Mucosa of stomach (tissue), 1 donor: ENCODE measurements at regions not wholly inside any gene's neighbourhood (a gene's known extent, or its start where the extent isn't known, plus 50 kb on each side); places are given as distances from the start of the nearest gene placed in this dataset.
"Not testable (repeated sequence)": the region's sequence is repeated elsewhere in the genome, so short reads cannot be mapped to it uniquely, and the experiment has no call there.

Source experiments
- H3K27me3 ChIP-seq: one replicate; pipeline ENCODE4 v1.7.0; 2013; ENCODE audit warnings: mild to moderate bottlenecking, low read length; ENCODE audit not compliant: control insufficient read depth, insufficient read depth
- H3K36me3 ChIP-seq: one replicate; pipeline ENCODE4 v1.7.0; 2013; ENCODE audit warnings: low read length; ENCODE audit not compliant: control insufficient read depth, insufficient read depth
- H3K4me1 ChIP-seq: one replicate; pipeline ENCODE4 v1.7.0; 2013; ENCODE audit warnings: mild to moderate bottlenecking, low read length; ENCODE audit not compliant: control insufficient read depth, insufficient read depth
- H3K4me3 ChIP-seq: one replicate; pipeline ENCODE4 v1.7.0; 2013; ENCODE audit warnings: low read length
- H3K9ac ChIP-seq: one replicate; pipeline ENCODE4 v1.7.0; 2013; ENCODE audit warnings: mild to moderate bottlenecking, low read length, moderate library complexity
- H3K9me3 ChIP-seq: one replicate; pipeline ENCODE4 v1.7.0; 2013; ENCODE audit warnings: mild to moderate bottlenecking, low read length, moderate library complexity; ENCODE audit not compliant: control insufficient read depth
- donor health status: Pancreatic carcinoma.

GRCh38 chr1:164452549-164452948 lies 106.4 kb upstream of the PBX1 start:
- Histone ChIP-seq H3K9ac (no peak overlapping the region), H3K36me3 (no peaks in the 10 kb centered on the region), H3K9me3 (no peaks in the 10 kb centered on the region), H3K4me3 (no peak overlapping the region), H3K4me1 (no peaks in the 10 kb centered on the region), H3K27me3 (no peaks in the 10 kb centered on the region)

- Histone ChIP-seq H3K36me3 (no peaks in the 10 kb centered on the region), H3K4me1 (no peaks in the 10 kb centered on the region), H3K9me3 (no peaks in the 10 kb centered on the region), H3K4me3 (no peak overlapping the region), H3K9ac (no peak overlapping the region), H3K27me3 (no peaks in the 10 kb centered on the region)
Measured at GRCh38 chr1:164456272-164456671, 102.7 kb upstream of the PBX1 start.

GRCh38 chr1:164459176-164459575 lies 99.8 kb upstream of the PBX1 start:
- H3K27me3 ChIP-seq, H3K36me3 ChIP-seq: not testable (repeated sequence)

GRCh38 chr1:164466001-164466421 lies 93.0 kb upstream of the PBX1 start:
- no peaks in the 10 kb centered on the region for H3K36me3 ChIP-seq
- H3K27me3 ChIP-seq, result no peaks in the 10 kb centered on the region
- H3K4me1 ChIP-seq, result no peaks in the 10 kb centered on the region
- H3K9me3 ChIP-seq, result no peaks in the 10 kb centered on the region
- H3K4me3 ChIP-seq, result no peak overlapping the region
- no peak overlapping the region for H3K9ac ChIP-seq

More at GRCh38 chr1:164459176-164459575, 99.8 kb upstream of the PBX1 start:
- not testable (repeated sequence) for H3K4me3 ChIP-seq, H3K9me3 ChIP-seq, H3K9ac ChIP-seq, H3K4me1 ChIP-seq

- Histone ChIP-seq H3K27me3 (no peaks in the 10 kb centered on the region), H3K36me3 (no peaks in the 10 kb centered on the region), H3K9ac (no peak overlapping the region), H3K4me3 (no peak overlapping the region), H3K4me1 (no peaks in the 10 kb centered on the region), H3K9me3 (no peaks in the 10 kb centered on the region)
Measured at GRCh38 chr1:164466429-164466828, 92.6 kb upstream of the PBX1 start.

GRCh38 chr1:164470996-164471395 lies 88.0 kb upstream of the PBX1 start:
- H3K9ac ChIP-seq, result no peak overlapping the region
- no peak overlapping the region for H3K4me3 ChIP-seq
- no peaks in the 10 kb centered on the region for H3K36me3 ChIP-seq
- no peaks in the 10 kb centered on the region for H3K9me3 ChIP-seq
- H3K27me3 ChIP-seq, result no peaks in the 10 kb centered on the region
- H3K4me1 ChIP-seq, result no peaks in the 10 kb centered on the region

- Histone ChIP-seq H3K9me3 (no peaks in the 10 kb centered on the region), H3K4me1 (no peaks in the 10 kb centered on the region), H3K27me3 (no peaks in the 10 kb centered on the region), H3K9ac (no peak overlapping the region), H3K36me3 (no peaks in the 10 kb centered on the region), H3K4me3 (no peak overlapping the region)
Measured at GRCh38 chr1:164472841-164473240, 86.1 kb upstream of the PBX1 start.

GRCh38 chr1:164473544-164473943 lies 85.4 kb upstream of the PBX1 start:
- Histone ChIP-seq H3K4me1 (no peaks in the 10 kb centered on the region), H3K9ac (no peak overlapping the region), H3K27me3 (no peaks in the 10 kb centered on the region), H3K4me3 (no peak overlapping the region), H3K9me3 (no peaks in the 10 kb centered on the region), H3K36me3 (no peaks in the 10 kb centered on the region)

- H3K27me3 ChIP-seq, result no peaks in the 10 kb centered on the region
- no peak overlapping the region for H3K9ac ChIP-seq
- H3K4me1 ChIP-seq, result no peaks in the 10 kb centered on the region
- no peaks in the 10 kb centered on the region for H3K9me3 ChIP-seq
- H3K36me3 ChIP-seq, result no peaks in the 10 kb centered on the region
- H3K4me3 ChIP-seq, result no peak overlapping the region
Measured at GRCh38 chr1:164475834-164476233, 83.2 kb upstream of the PBX1 start.

GRCh38 chr1:164477343-164477742 lies 81.6 kb upstream of the PBX1 start:
- H3K9ac ChIP-seq, result no peak overlapping the region
- no peak overlapping the region for H3K4me3 ChIP-seq
- no peaks in the 10 kb centered on the region for H3K27me3 ChIP-seq
- no peaks in the 10 kb centered on the region for H3K36me3 ChIP-seq
- H3K9me3 ChIP-seq, result no peaks in the 10 kb centered on the region
- H3K4me1 ChIP-seq, result no peaks in the 10 kb centered on the region

- H3K36me3 ChIP-seq, result no peaks in the 10 kb centered on the region
- H3K4me1 ChIP-seq, result no peaks in the 10 kb centered on the region
- no peaks in the 10 kb centered on the region for H3K9me3 ChIP-seq
- H3K4me3 ChIP-seq, result no peak overlapping the region
- no peaks in the 10 kb centered on the region for H3K27me3 ChIP-seq
- H3K9ac ChIP-seq, result no peak overlapping the region
Measured at GRCh38 chr1:164479242-164479641, 79.7 kb upstream of the PBX1 start.

GRCh38 chr1:164480285-164480907 lies 78.6 kb upstream of the PBX1 start:
- H3K4me1 ChIP-seq, result no peaks in the 10 kb centered on the region
- H3K36me3 ChIP-seq, result no peaks in the 10 kb centered on the region
- no peak overlapping the region for H3K9ac ChIP-seq
- H3K9me3 ChIP-seq, result no peaks in the 10 kb centered on the region
- H3K4me3 ChIP-seq, result no peak overlapping the region
- H3K27me3 ChIP-seq, result no peaks in the 10 kb centered on the region

GRCh38 chr1:164495905-164496304 lies 63.1 kb upstream of the PBX1 start:
- H3K36me3 ChIP-seq, result no peaks in the 10 kb centered on the region
- H3K9me3 ChIP-seq, result no peaks in the 10 kb centered on the region
- no peak overlapping the region for H3K9ac ChIP-seq
- H3K4me3 ChIP-seq, result no peak overlapping the region
- H3K4me1 ChIP-seq, result no peaks in the 10 kb centered on the region
- no peaks in the 10 kb centered on the region for H3K27me3 ChIP-seq
